HS-5 (cell line): ENCODE measurements at regions not wholly inside any gene's neighbourhood (a gene's known extent, or its start where the extent isn't known, plus 50 kb on each side); places are given as distances from the start of the nearest gene placed in this dataset.
A peak's percentile ranks its signal among the peaks of the same experiment; 100 is the strongest.
"Not testable (repeated sequence)": the region's sequence is repeated elsewhere in the genome, so short reads cannot be mapped to it uniquely, and the experiment has no call there.

Experiments used
- DNase-seq: peaks from one replicate; pipeline ENCODE4 v3.0.0-alpha.2; 2012; ENCODE audit warnings: low read depth

- DNase-seq, result no peak
Measured at GRCh38 chr1:119253366-119253765, 112.9 kb upstream of the WARS2 start.

- no peak for DNase-seq
Measured at GRCh38 chr1:119254067-119254720, 113.7 kb upstream of the WARS2 start.

GRCh38 chr1:119256089-119256488 lies 112.5 kb upstream of the HAO2 start:
- not testable (repeated sequence) for DNase-seq

- DNase-seq, result no peak
Measured at GRCh38 chr1:119260506-119260905, 108.1 kb upstream of the HAO2 start.

DNA sequence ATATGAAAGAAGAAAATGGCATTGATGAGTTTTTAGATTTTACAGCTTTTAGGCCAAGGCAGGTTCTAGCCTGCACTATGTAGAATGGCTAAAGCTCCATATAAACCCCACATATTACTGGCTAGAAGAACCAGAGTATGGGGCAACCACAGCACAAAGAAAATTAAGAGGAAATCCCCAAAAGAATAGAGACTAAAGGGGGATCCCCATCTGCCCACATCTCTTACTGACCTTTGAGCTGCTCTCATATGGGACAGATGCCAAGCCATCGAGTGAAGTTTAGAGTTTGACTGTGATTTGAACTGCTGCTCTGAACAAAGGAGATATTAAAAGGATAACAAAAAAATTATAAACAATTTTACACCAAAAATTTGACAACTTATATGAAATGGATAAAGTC lies 102.2 kb upstream of the HAO2 start:
- no peak for DNase-seq

- no peak for DNase-seq
Measured at GRCh38 chr1:119266858-119267257, 101.7 kb upstream of the HAO2 start.

DNA sequence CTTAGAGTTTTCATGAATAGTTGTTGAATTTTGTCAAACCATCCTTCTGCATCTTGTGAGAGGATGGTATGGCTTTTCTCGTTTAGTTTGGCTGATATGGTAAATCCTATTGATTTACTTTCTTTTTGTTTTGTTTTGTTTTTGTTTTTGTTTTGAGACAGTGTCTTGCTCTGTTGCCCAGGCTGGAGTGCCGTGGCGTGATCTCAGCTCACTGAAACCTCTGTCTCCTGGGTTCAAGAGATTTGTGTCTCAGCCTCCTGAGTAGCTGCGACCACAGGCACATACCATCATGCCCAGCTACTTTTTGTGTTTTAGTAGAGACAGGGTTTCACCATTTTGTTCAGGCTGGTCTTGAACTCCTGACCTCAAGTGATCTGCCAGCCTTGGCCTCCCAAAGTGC lies 101.3 kb upstream of the HAO2 start:
- DNase-seq, result not testable (repeated sequence)

DNA sequence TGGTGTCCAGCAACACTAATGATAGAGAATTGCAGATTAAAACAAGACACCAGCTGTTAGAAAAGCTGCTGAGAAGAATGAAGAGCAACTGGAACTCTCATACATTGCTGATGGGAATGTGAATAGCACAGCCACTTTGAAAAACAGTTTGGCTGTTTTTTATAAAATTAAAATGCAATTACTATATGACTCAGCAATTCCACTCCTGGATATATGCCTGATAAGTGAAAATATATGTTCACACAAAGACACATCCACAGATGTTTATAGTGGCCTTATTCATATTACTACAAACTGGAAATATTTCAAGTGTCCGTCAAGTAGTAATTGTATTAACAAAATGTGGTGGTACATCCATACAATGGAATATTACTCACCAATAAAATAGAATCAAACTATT lies 99.7 kb upstream of the HAO2 start:
- no peak for DNase-seq

DNA sequence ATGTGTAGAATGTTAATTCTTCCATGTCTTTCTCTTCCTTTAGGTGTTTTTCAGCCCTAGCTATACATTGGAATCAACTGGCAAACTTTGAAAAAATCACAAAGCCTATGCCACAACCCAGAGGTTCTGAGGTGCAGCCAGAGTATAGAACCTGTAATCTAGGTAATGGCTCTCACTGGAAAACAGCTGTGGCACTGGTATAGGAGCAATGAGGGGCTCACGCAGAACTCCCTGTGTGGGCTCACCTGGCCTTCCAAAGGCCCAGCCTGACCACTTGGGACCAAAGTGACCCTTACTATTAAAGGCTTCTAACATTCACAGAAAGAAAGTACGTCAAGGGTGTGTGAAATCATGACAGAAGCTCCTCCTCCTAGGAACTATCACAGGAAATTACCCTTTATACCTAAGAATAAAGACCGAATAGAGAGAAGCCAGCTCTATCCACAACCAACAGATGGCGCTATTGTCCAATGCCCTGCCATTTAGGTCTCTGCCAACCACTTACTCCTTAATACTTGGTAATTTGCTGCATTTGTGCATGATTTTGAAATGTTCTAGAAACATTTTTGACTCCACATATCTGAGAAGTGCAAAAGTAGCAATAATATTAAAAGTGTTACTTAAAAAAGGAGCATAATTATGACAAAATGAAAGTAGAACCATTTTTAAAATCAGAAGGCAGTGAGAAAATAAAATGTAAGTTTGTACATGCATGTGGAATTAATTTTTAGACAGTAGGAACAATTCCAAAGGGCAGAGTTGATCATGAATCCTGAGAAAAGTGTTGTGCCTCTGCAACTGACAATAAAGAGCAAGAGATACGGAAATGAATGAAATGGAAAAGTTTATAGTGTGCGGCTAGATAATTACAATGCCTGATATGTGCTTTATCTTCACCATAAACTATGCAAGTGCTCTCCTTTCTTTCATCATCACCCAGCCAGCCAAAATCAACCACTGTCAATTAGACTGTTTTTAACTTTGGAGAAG lies 93.1 kb upstream of the HAO2 start:
- DNase-seq, result no peak

- DNase-seq, result no peak
Measured at GRCh38 chr1:119276558-119276957, 92.0 kb upstream of the HAO2 start.

- DNase-seq, result peak; percentile 90
Measured at GRCh38 chr1:119279456-119280381, 88.9 kb upstream of the HAO2 start.

GRCh38 chr1:119285482-119285881 lies 83.1 kb upstream of the HAO2 start:
- peak; percentile 67 for DNase-seq

DNA sequence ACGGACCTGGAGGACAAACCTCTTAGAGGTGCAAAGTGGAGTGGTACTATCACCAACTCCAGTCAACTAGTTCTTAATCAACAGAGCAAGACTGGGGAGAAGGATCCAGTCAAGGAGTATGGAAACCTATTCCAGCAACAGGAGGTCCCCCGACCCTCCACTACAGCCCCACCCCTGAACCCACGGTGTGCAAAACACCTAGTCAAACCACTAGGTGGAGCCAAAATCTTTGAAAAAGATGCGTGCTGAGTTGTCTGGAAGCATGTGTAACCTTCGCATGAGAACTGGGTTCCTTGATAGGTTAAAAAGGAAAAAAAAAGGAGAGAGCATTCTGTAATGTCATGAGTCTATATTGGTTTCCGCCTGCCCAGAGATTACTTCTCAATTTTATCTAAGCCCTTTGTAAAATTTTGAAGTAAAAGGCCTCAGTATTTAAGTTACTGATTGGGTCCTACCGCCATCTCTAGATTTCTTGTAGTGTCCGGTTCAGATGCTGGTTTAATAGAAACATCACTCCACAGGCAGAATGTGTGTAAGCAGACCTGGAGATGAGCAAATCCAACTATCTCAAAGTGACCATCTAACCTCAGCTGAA lies 81.9 kb upstream of the HAO2 start:
- no peak for DNase-seq

DNA sequence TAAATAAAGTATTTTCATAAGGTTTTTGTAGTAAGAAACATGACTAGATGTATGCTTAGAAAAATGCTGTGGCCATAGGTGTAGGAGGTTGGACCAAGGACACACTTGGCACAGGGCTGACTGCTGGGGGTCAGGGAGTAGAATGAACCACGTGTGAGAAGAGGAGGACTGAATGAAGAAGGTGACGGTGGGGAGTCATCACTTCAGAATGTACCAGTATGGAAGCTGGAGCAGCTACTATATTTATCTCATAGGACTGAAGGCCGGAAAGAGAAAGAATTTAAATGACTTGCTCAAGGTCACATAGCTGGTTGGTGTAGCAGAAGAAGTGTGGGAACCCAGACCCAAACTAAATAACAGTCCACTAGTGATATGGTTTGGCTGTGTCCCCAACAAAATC lies 79.8 kb upstream of the HAO2 start:
- DNase-seq, result no peak

GRCh38 chr1:119290297-119290696 lies 78.3 kb upstream of the HAO2 start:
- DNase-seq, result no peak

GRCh38 chr1:119291611-119292206 lies 76.9 kb upstream of the HAO2 start:
- no peak for DNase-seq

GRCh38 chr1:119293797-119294196 lies 74.8 kb upstream of the HAO2 start:
- no peak for DNase-seq

GRCh38 chr1:119294199-119294598 lies 74.4 kb upstream of the HAO2 start:
- no peak for DNase-seq

GRCh38 chr1:119294722-119295121 lies 73.9 kb upstream of the HAO2 start:
- no peak for DNase-seq

DNA sequence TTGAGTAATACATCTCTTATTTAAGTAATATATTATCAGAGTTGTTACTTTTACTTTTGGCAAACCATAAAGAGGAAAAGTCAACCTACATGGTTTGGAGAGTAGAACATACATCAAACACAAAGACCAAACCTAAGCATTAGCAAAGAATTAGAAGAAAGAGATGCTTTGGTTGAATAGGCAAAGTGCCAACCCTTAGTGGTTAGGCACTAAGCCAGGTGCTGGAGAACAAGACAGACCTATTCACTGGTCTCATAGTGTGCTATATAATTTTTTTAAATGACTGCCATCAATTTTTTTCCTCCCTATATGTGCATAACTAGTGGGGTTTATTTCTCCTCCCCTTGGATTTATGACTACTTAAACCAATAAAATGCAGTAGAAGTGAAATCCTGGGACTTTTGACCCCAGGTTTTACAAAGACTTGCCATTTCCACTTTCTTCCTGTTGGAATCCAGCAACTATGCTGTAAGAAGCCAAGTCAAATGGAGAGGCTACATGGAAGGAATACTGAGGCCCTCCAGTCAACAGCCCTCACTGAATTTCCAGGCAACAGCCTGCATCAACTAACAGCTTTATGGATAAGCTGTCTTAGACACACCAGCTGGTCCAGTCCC lies 69.8 kb upstream of the HAO2 start:
- no peak for DNase-seq

DNA sequence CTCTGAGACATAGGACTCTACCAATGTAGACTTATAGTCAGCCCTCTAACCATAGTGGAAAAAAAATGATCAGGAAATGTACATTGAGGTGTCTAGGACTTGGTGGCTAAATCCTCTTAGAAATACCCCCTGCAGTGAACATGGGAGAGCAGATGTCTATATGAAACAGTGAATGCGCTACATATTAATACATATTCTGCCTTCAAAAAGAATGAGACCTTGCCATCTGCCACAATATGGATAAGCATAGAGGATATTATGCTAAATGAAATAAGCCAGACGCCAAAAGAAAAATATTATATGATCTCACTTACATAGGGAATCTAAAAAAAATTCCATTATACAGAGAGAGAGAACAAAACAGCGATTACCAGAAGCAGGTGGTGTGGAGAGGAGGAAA lies 66.6 kb upstream of the HAO2 start:
- no peak for DNase-seq
